CD14-positive monocyte (primary cell): ENCODE measurements at regions not wholly inside any gene's neighbourhood (a gene's known extent, or its start where the extent isn't known, plus 50 kb on each side); places are given as distances from the start of the nearest gene placed in this dataset.

Experiments used
- DNase-seq, 3 donors: peaks; one replicate each; pipeline ENCODE4 v3.0.0-alpha.2; 2011 to 2022
- H2AFZ ChIP-seq: 2 replicates; pipeline ENCODE4 v1.6.0; 2012; ENCODE audit warnings: mild to moderate bottlenecking, low read depth, low read length, inconsistent platforms; ENCODE audit not compliant: insufficient read depth, poor library complexity, severe bottlenecking
- H3K27ac ChIP-seq, 2 donors: 1 replicate in 1 of 2; 2 replicates in 1 of 2; pipeline ENCODE4 v1.5.1; 2012 to 2013; ENCODE audit warnings: low read length in 2 of 2, control low read depth in 1 of 2, inconsistent platforms in 1 of 2, low read depth in 1 of 2, mild to moderate bottlenecking in 1 of 2
- H3K27me3 ChIP-seq, 2 donors: one replicate each; pipeline versions ENCODE4 v1.6.0 to v1.6.1; 2011 to 2013; ENCODE audit warnings: low read length in 2 of 2; ENCODE audit not compliant: control insufficient read depth in 2 of 2, insufficient read depth in 2 of 2
- H3K36me3 ChIP-seq, 2 donors: replicated peaks in 1 of 2; 1 replicate in 1 of 2; 2 replicates in 1 of 2; pipeline versions ENCODE4 v1.5.1 to v1.6.1; 2012 to 2013; ENCODE audit warnings: low read length in 2 of 2, control low read depth in 1 of 2, inconsistent platforms in 1 of 2, mild to moderate bottlenecking in 1 of 2; ENCODE audit not compliant: insufficient read depth in 2 of 2, control insufficient read depth in 1 of 2
- H3K4me1 ChIP-seq, 2 donors: 1 replicate in 1 of 2; 2 replicates in 1 of 2; pipeline versions ENCODE4 v1.5.1 to v1.6.1; 2012 to 2013; ENCODE audit warnings: low read length in 2 of 2, control low read depth in 1 of 2, inconsistent platforms in 1 of 2, mild to moderate bottlenecking in 1 of 2, moderate library complexity in 1 of 2; ENCODE audit not compliant: insufficient read depth in 2 of 2, control insufficient read depth in 1 of 2
- H3K4me2 ChIP-seq: replicated peaks from 2 replicates; pipeline ENCODE3; 2012; ENCODE audit warnings: low read length, moderate library complexity, mild to moderate bottlenecking; ENCODE audit not compliant: poor library complexity, severe bottlenecking; ENCODE audit errors: extremely low read depth
- H3K4me3 ChIP-seq, 3 experiments: fragments of 200-600 bp in 1 of 3; sonication (generic) in 1 of 3; replicated peaks in 1 of 3; 1 replicate in 2 of 3; 2 replicates in 1 of 3; pipeline ENCODE4 v1.5.1; 2011 to 2013; ENCODE audit warnings: low read length in 3 of 3, mild to moderate bottlenecking in 3 of 3, control low read depth in 2 of 3, low read depth in 2 of 3, inconsistent platforms in 1 of 3, moderate library complexity in 1 of 3
- H3K79me2 ChIP-seq: 2 replicates; pipeline ENCODE4 v1.6.0; 2012; ENCODE audit warnings: mild to moderate bottlenecking, control low read depth, inconsistent platforms, low read length, moderate library complexity; ENCODE audit not compliant: insufficient read depth
- H3K9ac ChIP-seq: 2 replicates; pipeline ENCODE4 v1.6.0; 2017; ENCODE audit warnings: low read length, mild to moderate bottlenecking; ENCODE audit not compliant: insufficient read depth, poor library complexity, severe bottlenecking
- H3K9me3 ChIP-seq, 2 donors: replicated peaks in 1 of 2; 1 replicate in 1 of 2; 2 replicates in 1 of 2; pipeline versions ENCODE4 v1.5.1 to v1.6.1; 2012 to 2013; ENCODE audit warnings: low read length in 2 of 2, control low read depth in 1 of 2; ENCODE audit not compliant: control insufficient read depth in 1 of 2, insufficient read depth in 1 of 2
- H4K20me1 ChIP-seq: 2 replicates; pipeline ENCODE4 v1.6.0; 2012; ENCODE audit warnings: mild to moderate bottlenecking, low read length, control low read depth, moderate library complexity; ENCODE audit not compliant: insufficient read depth
- H3K27ac Mint-ChIP-seq, 7 donors: one replicate each; pipeline ENCODE4 v1.8.0; 2020; ENCODE audit warnings: mild to moderate bottlenecking in 7 of 7, mixed read lengths in 7 of 7, moderate library complexity in 6 of 7, inconsistent platforms in 2 of 7
- H3K27me3 Mint-ChIP-seq, 3 donors: one replicate each; pipeline ENCODE4 v1.8.0; 2021 to 2022; ENCODE audit warnings: low read depth in 3 of 3, mild to moderate bottlenecking in 3 of 3, mixed read lengths in 3 of 3, moderate library complexity in 3 of 3, inconsistent platforms in 1 of 3
- H3K36me3 Mint-ChIP-seq, 2 donors: one replicate each; pipeline ENCODE4 v1.8.0; 2020; ENCODE audit warnings: mixed read lengths in 2 of 2, inconsistent platforms in 1 of 2, mild to moderate bottlenecking in 1 of 2
- H3K4me1 Mint-ChIP-seq: one replicate; pipeline ENCODE4 v1.8.0; 2020; ENCODE audit warnings: mild to moderate bottlenecking, mixed read lengths
- H3K4me3 Mint-ChIP-seq, 2 donors: one replicate each; pipeline ENCODE4 v1.8.0; 2020; ENCODE audit warnings: mild to moderate bottlenecking in 2 of 2, mixed read lengths in 2 of 2, moderate library complexity in 1 of 2
- H3K9me3 Mint-ChIP-seq, 7 donors: one replicate each; pipeline ENCODE4 v1.8.0; 2020 to 2022; ENCODE audit warnings: mixed read lengths in 7 of 7, mild to moderate bottlenecking in 6 of 7, moderate library complexity in 6 of 7, inconsistent platforms in 2 of 7
- WGBS: methylation state at CpG from one replicate; pipeline ENCODE4 v1.1.5; 2013; ENCODE audit warnings: missing lambda C conversion rate; ENCODE audit not compliant: insufficient coverage; 5-methylcytosine and 5-hydroxymethylcytosine counted together
- intact Hi-C, 2 donors: fragments of 100-400 bp; cut with micrococcal nuclease; formaldehyde crosslinking; loops; one replicate each; pipeline versions ENCODE4 v1.15.0 to v1.15.1; 2023
- TF ChIP-seq, protein P1 (sequence below): fragments of 200-600 bp; IDR thresholded peaks from one replicate; pipeline ENCODE4 v1.8.0; 2022; ENCODE audit warnings: antibody characterized with exemption, mild to moderate bottlenecking

DNA sequence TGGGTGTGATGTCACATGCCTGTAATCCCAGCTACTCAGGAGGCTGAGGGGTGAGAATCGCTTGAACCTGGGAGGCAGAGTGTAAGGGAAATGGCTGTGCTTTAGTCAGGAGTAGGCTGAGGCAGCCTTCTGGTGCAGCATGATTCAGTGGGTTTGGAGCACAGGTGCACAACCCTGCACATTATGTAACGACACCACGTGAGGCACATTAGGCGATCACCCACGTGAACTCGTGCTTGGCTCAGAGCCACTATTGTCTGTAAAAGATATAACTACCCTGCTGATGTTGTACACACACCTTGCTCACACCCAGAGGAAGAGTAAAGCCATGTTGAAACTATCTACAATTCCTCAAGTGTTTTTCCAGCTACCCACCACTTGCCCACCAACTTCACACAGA is 54.8 kb upstream of the ZC3H15 start:
- Mint-ChIP-seq H3K27me3 (no peaks in the 10 kb centered on the region), H3K36me3 (peaks cover 0 to 3% of the 10 kb centered on the region in 2 donors), H3K27ac (no peak overlapping the region), H3K9me3 (peaks cover 0 to 22% (median 5%) of the 10 kb centered on the region in 7 donors), H3K4me1 (peaks cover 3% of the 10 kb centered on the region), H3K4me3 (no peak overlapping the region)
- Histone ChIP-seq H3K27me3 (no peaks in the 10 kb centered on the region), H3K4me1 (no peaks in the 10 kb centered on the region), H3K4me2 (no peak overlapping the region), H3K4me3 (no peak overlapping the region), H3K27ac (no peak overlapping the region), H4K20me1 (no peaks in the 10 kb centered on the region), H3K79me2 (no peaks in the 10 kb centered on the region), H3K36me3 (no peaks in the 10 kb centered on the region), H3K9me3 (peaks cover 0 to 5% of the 10 kb centered on the region in 2 donors), H3K9ac (no peak overlapping the region), H2AFZ (no peak overlapping the region)
- intact Hi-C loops, result no loop called here
- no peak for DNase-seq
- WGBS, result 93% methylated on average over 5 of the region's 6 CpGs
- TF ChIP-seq, protein P1, sequence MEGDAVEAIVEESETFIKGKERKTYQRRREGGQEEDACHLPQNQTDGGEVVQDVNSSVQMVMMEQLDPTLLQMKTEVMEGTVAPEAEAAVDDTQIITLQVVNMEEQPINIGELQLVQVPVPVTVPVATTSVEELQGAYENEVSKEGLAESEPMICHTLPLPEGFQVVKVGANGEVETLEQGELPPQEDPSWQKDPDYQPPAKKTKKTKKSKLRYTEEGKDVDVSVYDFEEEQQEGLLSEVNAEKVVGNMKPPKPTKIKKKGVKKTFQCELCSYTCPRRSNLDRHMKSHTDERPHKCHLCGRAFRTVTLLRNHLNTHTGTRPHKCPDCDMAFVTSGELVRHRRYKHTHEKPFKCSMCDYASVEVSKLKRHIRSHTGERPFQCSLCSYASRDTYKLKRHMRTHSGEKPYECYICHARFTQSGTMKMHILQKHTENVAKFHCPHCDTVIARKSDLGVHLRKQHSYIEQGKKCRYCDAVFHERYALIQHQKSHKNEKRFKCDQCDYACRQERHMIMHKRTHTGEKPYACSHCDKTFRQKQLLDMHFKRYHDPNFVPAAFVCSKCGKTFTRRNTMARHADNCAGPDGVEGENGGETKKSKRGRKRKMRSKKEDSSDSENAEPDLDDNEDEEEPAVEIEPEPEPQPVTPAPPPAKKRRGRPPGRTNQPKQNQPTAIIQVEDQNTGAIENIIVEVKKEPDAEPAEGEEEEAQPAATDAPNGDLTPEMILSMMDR, result no peak

DNA sequence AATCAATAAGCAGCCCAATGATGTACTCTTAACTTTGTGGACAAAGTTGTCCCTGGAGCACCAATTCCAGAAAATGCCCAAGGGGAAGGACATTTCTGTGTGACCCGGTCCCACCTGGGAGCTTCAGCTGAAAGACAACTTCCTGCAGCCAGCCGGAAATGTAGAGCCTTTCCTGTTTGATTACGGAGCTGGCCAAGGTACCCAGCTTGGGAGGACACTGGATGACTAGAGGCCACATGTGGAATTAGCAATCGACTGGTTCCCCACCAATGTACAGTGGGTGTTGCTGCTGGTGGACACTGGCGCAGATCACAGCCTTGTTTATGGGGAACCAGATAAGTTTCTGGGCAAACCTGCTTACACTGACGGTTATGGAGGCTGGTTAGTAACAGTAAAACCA is 53.0 kb upstream of the ZC3H15 start:
- 92% methylated on average over 6 of the region's 6 CpGs for WGBS
- H3K4me1 Mint-ChIP-seq, result peaks cover 3% of the 10 kb centered on the region
- no peaks in the 10 kb centered on the region for H3K27me3 ChIP-seq
- H3K36me3 ChIP-seq, result no peaks in the 10 kb centered on the region
- H4K20me1 ChIP-seq, result no peaks in the 10 kb centered on the region
- H3K27me3 Mint-ChIP-seq, result peaks cover 0 to 1% (median 0%) of the 10 kb centered on the region in 3 donors
- no peak overlapping the region for H3K9ac ChIP-seq
- no peak overlapping the region for H2AFZ ChIP-seq
- H3K27ac ChIP-seq, result no peak overlapping the region
- no peak overlapping the region for H3K4me3 ChIP-seq
- TF ChIP-seq, protein P1, result no peak
- intact Hi-C loops, result no loop called here
- H3K4me3 Mint-ChIP-seq, result no peak overlapping the region
- no peaks in the 10 kb centered on the region for H3K4me1 ChIP-seq
- no peak for DNase-seq
- H3K9me3 Mint-ChIP-seq, result peaks cover 7 to 30% (median 12%) of the 10 kb centered on the region in 7 donors
- H3K79me2 ChIP-seq, result no peaks in the 10 kb centered on the region
- H3K27ac Mint-ChIP-seq, result no peak overlapping the region
- no peak overlapping the region for H3K4me2 ChIP-seq
- H3K36me3 Mint-ChIP-seq, result peaks cover 0 to 3% of the 10 kb centered on the region in 2 donors
- peaks cover 5 to 16% of the 10 kb centered on the region in 2 donors for H3K9me3 ChIP-seq
